KMS-11 (cell line): ENCODE measurements at regions not wholly inside any gene's neighbourhood (a gene's known extent, or its start where the extent isn't known, plus 50 kb on each side); places are given as distances from the start of the nearest gene placed in this dataset.
"Not testable (repeated sequence)": the region's sequence is repeated elsewhere in the genome, so short reads cannot be mapped to it uniquely, and the experiment has no call there.

ENCODE experiments used
- H2AFZ ChIP-seq: fragments of 200-600 bp; sonication (generic); 2 replicates; pipeline ENCODE4 v1.6.1; 2016; ENCODE audit warnings: antibody characterized with exemption, mixed run types, low read depth
- H3K27ac ChIP-seq: fragments of 200-600 bp; sonication (generic); 2 replicates; pipeline ENCODE4 v1.6.1; 2016; ENCODE audit warnings: mild to moderate bottlenecking, mixed run types
- H3K27me3 ChIP-seq: fragments of 200-600 bp; sonication (generic); 2 replicates; pipeline ENCODE4 v1.6.1; 2017; ENCODE audit warnings: mild to moderate bottlenecking, low read depth, mixed run types, moderate library complexity; ENCODE audit not compliant: insufficient read depth
- H3K36me3 ChIP-seq: fragments of 200-600 bp; sonication (generic); 2 replicates; pipeline ENCODE4 v1.6.1; 2017; ENCODE audit warnings: mild to moderate bottlenecking, mixed run types; ENCODE audit not compliant: insufficient read depth
- H3K4me1 ChIP-seq: fragments of 200-600 bp; sonication (generic); 2 replicates; pipeline ENCODE4 v1.6.1; 2016; ENCODE audit warnings: mild to moderate bottlenecking, low read depth, mixed run types; ENCODE audit not compliant: poor library complexity, severe bottlenecking
- H3K4me2 ChIP-seq: fragments of 200-600 bp; sonication (generic); 2 replicates; pipeline ENCODE4 v1.7.0; 2016; ENCODE audit warnings: mild to moderate bottlenecking, mixed run types
- H3K4me3 ChIP-seq: fragments of 200-600 bp; sonication (generic); IDR thresholded peaks from 2 replicates; pipeline ENCODE4 v1.6.1; 2017; ENCODE audit warnings: low read depth, low read length, mixed read lengths; ENCODE audit not compliant: insufficient read depth
- H3K79me2 ChIP-seq: fragments of 200-600 bp; sonication (generic); 2 replicates; pipeline ENCODE4 v1.6.1; 2016; ENCODE audit warnings: low read depth, mixed run types; ENCODE audit not compliant: insufficient read depth
- H3K9ac ChIP-seq: fragments of 200-600 bp; sonication (generic); 2 replicates; pipeline ENCODE4 v1.6.1; 2016; ENCODE audit warnings: mild to moderate bottlenecking, mixed run types
- H4K20me1 ChIP-seq: fragments of 200-600 bp; sonication (generic); 2 replicates; pipeline ENCODE4 v1.6.1; 2016; ENCODE audit warnings: mild to moderate bottlenecking, mixed run types; ENCODE audit not compliant: insufficient read depth
- CTCF ChIP-seq: fragments of 200-600 bp; sonication (generic); conservative IDR thresholded peaks from 2 replicates; pipeline ENCODE4 v1.6.1; 2017; ENCODE audit warnings: low read depth, mild to moderate bottlenecking, antibody characterized with exemption, low read length, moderate library complexity, mixed read lengths

GRCh38 chr10:123361832-123362231 lies 207.6 kb downstream of the BUB3 start:
- Histone ChIP-seq H3K27ac (no peak overlapping the region), H3K27me3 (no peaks in the 10 kb centered on the region), H3K9ac (no peak overlapping the region), H3K4me3 (no peak overlapping the region), H3K4me2 (no peak overlapping the region), H3K79me2 (no peaks in the 10 kb centered on the region), H2AFZ (no peak overlapping the region), H3K4me1 (no peaks in the 10 kb centered on the region), H3K36me3 (no peaks in the 10 kb centered on the region), H4K20me1 (no peaks in the 10 kb centered on the region)
- TF ChIP-seq CTCF, result no peak

- Histone ChIP-seq H2AFZ (no peak overlapping the region), H3K79me2 (no peaks in the 10 kb centered on the region), H3K27ac (no peak overlapping the region), H3K27me3 (no peaks in the 10 kb centered on the region), H3K4me1 (no peaks in the 10 kb centered on the region), H3K36me3 (no peaks in the 10 kb centered on the region), H3K4me2 (no peak overlapping the region), H4K20me1 (no peaks in the 10 kb centered on the region), H3K4me3 (no peak overlapping the region), H3K9ac (no peak overlapping the region)
- TF ChIP-seq CTCF, result no peak
These were observed 213.0 kb downstream of the BUB3 start for GRCh38 chr10:123367195-123367594.

- not testable (repeated sequence) for H3K9ac ChIP-seq, H3K79me2 ChIP-seq, H3K4me2 ChIP-seq, H3K27me3 ChIP-seq, H4K20me1 ChIP-seq, H3K4me3 ChIP-seq, H3K4me1 ChIP-seq, H2AFZ ChIP-seq, H3K27ac ChIP-seq, H3K36me3 ChIP-seq
These were observed 217.4 kb downstream of the BUB3 start for GRCh38 chr10:123371626-123372025.

GRCh38 chr10:123373591-123373990 lies 219.4 kb downstream of the BUB3 start:
- no peak for TF ChIP-seq CTCF
- Histone ChIP-seq H3K4me3 (no peak overlapping the region), H3K4me1 (no peaks in the 10 kb centered on the region), H3K27ac (no peak overlapping the region), H3K79me2 (no peaks in the 10 kb centered on the region), H4K20me1 (no peaks in the 10 kb centered on the region), H2AFZ (no peak overlapping the region), H3K4me2 (no peak overlapping the region), H3K9ac (no peak overlapping the region), H3K27me3 (no peaks in the 10 kb centered on the region), H3K36me3 (no peaks in the 10 kb centered on the region)

- Histone ChIP-seq H3K27me3 (no peaks in the 10 kb centered on the region), H3K4me2 (no peak overlapping the region), H3K27ac (no peak overlapping the region), H3K9ac (no peak overlapping the region), H3K79me2 (no peaks in the 10 kb centered on the region), H3K4me3 (no peak overlapping the region), H2AFZ (no peak overlapping the region), H3K36me3 (no peaks in the 10 kb centered on the region), H3K4me1 (no peaks in the 10 kb centered on the region), H4K20me1 (no peaks in the 10 kb centered on the region)
- TF ChIP-seq CTCF, result no peak
These were observed 220.9 kb downstream of the BUB3 start for GRCh38 chr10:123375097-123375496.
